Left lobe of liver (tissue), 2 donors: ENCODE measurements at regions not wholly inside any gene's neighbourhood (a gene's known extent, or its start where the extent isn't known, plus 50 kb on each side); places are given as distances from the start of the nearest gene placed in this dataset.
"Not testable (repeated sequence)": the region's sequence is repeated elsewhere in the genome, so short reads cannot be mapped to it uniquely, and the experiment has no call there.

ENCODE experiments used
- ATAC-seq: fragments of 200-7000 bp; cut with Tn5 transposase; one replicate; pipeline ENCODE4 v1.9.1; 2020; ENCODE audit warnings: mild to moderate bottlenecking, moderate library complexity
- DNase-seq: peaks from one replicate; pipeline ENCODE4 v3.0.0-alpha.2; 2020; ENCODE audit warnings: low spot score
- donor health status: DM: no; HTN: no; CAD: no; lungs with moderate emphysema.
- donor health status: DM: no; HTN: yes; CAD: no.

GRCh38 chr6:78222226-78222625 is 569.4 kb downstream of the MEI4 start:
- no peak for DNase-seq
- ATAC-seq, result no peak

- DNase-seq (no peak), ATAC-seq (no peak)
Observed at GRCh38 chr6:78231002-78231401, 578.2 kb downstream of the MEI4 start.

GRCh38 chr6:78243519-78243918 is 590.7 kb downstream of the MEI4 start:
- DNase-seq, result no peak
- no peak for ATAC-seq

GRCh38 chr6:78251931-78252330 is 599.1 kb downstream of the MEI4 start:
- ATAC-seq (no peak), DNase-seq (no peak)

- no peak for ATAC-seq
Observed at GRCh38 chr6:78253618-78254017, 600.8 kb downstream of the MEI4 start.

GRCh38 chr6:78259935-78260334 is 607.1 kb downstream of the MEI4 start:
- ATAC-seq, result no peak

More at GRCh38 chr6:78253618-78254017, 600.8 kb downstream of the MEI4 start:
- DNase-seq, result no peak

GRCh38 chr6:78260427-78260826 is 606.9 kb upstream of the IRAK1BP1 start:
- DNase-seq, ATAC-seq: not testable (repeated sequence)

More at GRCh38 chr6:78259935-78260334, 607.1 kb downstream of the MEI4 start:
- DNase-seq, result no peak

- DNase-seq (no peak), ATAC-seq (no peak)
Observed at GRCh38 chr6:78268591-78269452, 598.5 kb upstream of the IRAK1BP1 start.

GRCh38 chr6:78300885-78301284 is 566.5 kb upstream of the IRAK1BP1 start:
- ATAC-seq (no peak), DNase-seq (no peak)

- DNase-seq (no peak), ATAC-seq (no peak)
Observed at GRCh38 chr6:78302411-78302810, 564.9 kb upstream of the IRAK1BP1 start.

- DNase-seq, result no peak
- peak; percentile 25 for ATAC-seq
Observed at GRCh38 chr6:78308025-78308424, 559.3 kb upstream of the IRAK1BP1 start.

- DNase-seq, result peak; percentile 75
- peak; percentile 99 for ATAC-seq
Observed at GRCh38 chr6:78322068-78322845, 545.1 kb upstream of the IRAK1BP1 start.

GRCh38 chr6:78324213-78324612 is 543.1 kb upstream of the IRAK1BP1 start:
- no peak for DNase-seq
- no peak for ATAC-seq

GRCh38 chr6:78340755-78341154 is 526.6 kb upstream of the IRAK1BP1 start:
- no peak for DNase-seq
- ATAC-seq, result no peak

GRCh38 chr6:78345882-78346281 is 521.5 kb upstream of the IRAK1BP1 start:
- no peak for ATAC-seq
- no peak for DNase-seq

GRCh38 chr6:78347191-78347916 is 520.0 kb upstream of the IRAK1BP1 start:
- ATAC-seq, result no peak

GRCh38 chr6:78353040-78353439 is 514.3 kb upstream of the IRAK1BP1 start:
- no peak for ATAC-seq
- DNase-seq, result no peak

More at GRCh38 chr6:78347191-78347916, 520.0 kb upstream of the IRAK1BP1 start:
- no peak for DNase-seq

GRCh38 chr6:78363688-78364087 is 503.7 kb upstream of the IRAK1BP1 start:
- DNase-seq, result no peak
- ATAC-seq, result no peak

- no peak for ATAC-seq
Observed at GRCh38 chr6:78365473-78365872, 501.9 kb upstream of the IRAK1BP1 start.

GRCh38 chr6:78377056-78377455 is 490.3 kb upstream of the IRAK1BP1 start:
- no peak for ATAC-seq

More at GRCh38 chr6:78365473-78365872, 501.9 kb upstream of the IRAK1BP1 start:
- DNase-seq, result no peak

GRCh38 chr6:78379982-78380381 is 487.4 kb upstream of the IRAK1BP1 start:
- DNase-seq (no peak), ATAC-seq (no peak)

More at GRCh38 chr6:78377056-78377455, 490.3 kb upstream of the IRAK1BP1 start:
- no peak for DNase-seq
